GM23338 (cell line): ENCODE measurements at regions not wholly inside any gene's neighbourhood (a gene's known extent, or its start where the extent isn't known, plus 50 kb on each side); places are given as distances from the start of the nearest gene placed in this dataset.

Source experiments
- ATAC-seq: fragments of 200-7000 bp; cut with Tn5 transposase; 3 replicates; pipeline ENCODE4 v1.9.1; 2020
- DNase-seq: peaks from one replicate; pipeline ENCODE4 v3.0.0-alpha.2; 2015; ENCODE audit warnings: low spot score
- H2AFZ ChIP-seq: fragments of 200-600 bp; sonication (generic); 2 replicates; pipeline ENCODE4 v1.8.0; 2016; ENCODE audit warnings: antibody characterized with exemption, mild to moderate bottlenecking, moderate library complexity
- H3F3A ChIP-seq: fragments of 200-600 bp; sonication (generic); replicated peaks from 2 replicates; pipeline ENCODE4 v1.8.0; 2017; ENCODE audit warnings: antibody characterized with exemption, mixed run types, low read depth
- H3K27ac ChIP-seq: fragments of 200-600 bp; sonication (generic); 2 replicates; pipeline ENCODE4 v1.6.1; 2016; ENCODE audit warnings: low read depth
- H3K27me3 ChIP-seq: fragments of 200-600 bp; sonication (generic); 2 replicates; pipeline ENCODE4 v1.8.0; 2016; ENCODE audit warnings: mild to moderate bottlenecking, mixed run types, moderate library complexity; ENCODE audit not compliant: insufficient read depth
- H3K36me3 ChIP-seq: fragments of 200-600 bp; sonication (generic); 2 replicates; pipeline ENCODE4 v1.8.0; 2016; ENCODE audit warnings: mild to moderate bottlenecking; ENCODE audit not compliant: insufficient read depth
- H3K4me1 ChIP-seq: fragments of 200-600 bp; sonication (generic); 2 replicates; pipeline ENCODE4 v1.8.0; 2016; ENCODE audit warnings: mild to moderate bottlenecking, moderate library complexity; ENCODE audit not compliant: insufficient read depth
- H3K4me2 ChIP-seq: fragments of 200-600 bp; sonication (generic); 2 replicates; pipeline ENCODE4 v1.7.1; 2017; ENCODE audit warnings: mixed run types
- H3K4me3 ChIP-seq: fragments of 200-600 bp; sonication (generic); 2 replicates; pipeline ENCODE4 v1.6.1; 2016; ENCODE audit warnings: mixed run types
- H3K79me2 ChIP-seq: fragments of 200-600 bp; sonication (generic); replicated peaks from 2 replicates; pipeline ENCODE4 v1.8.0; 2017; ENCODE audit warnings: mild to moderate bottlenecking; ENCODE audit not compliant: insufficient read depth
- H3K9me2 ChIP-seq: fragments of 200-600 bp; sonication (generic); 2 replicates; pipeline ENCODE4 v1.8.0; 2017; ENCODE audit not compliant: insufficient read depth
- H4K20me1 ChIP-seq: fragments of 200-600 bp; sonication (generic); replicated peaks from 2 replicates; pipeline ENCODE4 v1.8.0; 2017; ENCODE audit warnings: mild to moderate bottlenecking; ENCODE audit not compliant: insufficient read depth
- H3K27ac Mint-ChIP-seq: 2 replicates; pipeline ENCODE4 v1.8.0; 2020; ENCODE audit warnings: inconsistent platforms, mild to moderate bottlenecking, moderate library complexity, mixed read lengths
- H3K27me3 Mint-ChIP-seq: 3 replicates; pipeline ENCODE4 v1.8.0; 2022; ENCODE audit warnings: low read depth, mild to moderate bottlenecking, moderate library complexity, mixed read lengths, inconsistent platforms; ENCODE audit not compliant: insufficient read depth, poor library complexity
- H3K36me3 Mint-ChIP-seq: 3 replicates; pipeline ENCODE4 v1.8.0; 2021; ENCODE audit warnings: low read depth, mild to moderate bottlenecking, inconsistent platforms, moderate library complexity, mixed read lengths
- H3K4me1 Mint-ChIP-seq: 3 replicates; pipeline ENCODE4 v1.8.0; 2020; ENCODE audit warnings: mild to moderate bottlenecking, inconsistent platforms, mixed read lengths
- H3K4me3 Mint-ChIP-seq: 3 replicates; pipeline ENCODE4 v1.8.0; 2021; ENCODE audit warnings: moderate library complexity, mild to moderate bottlenecking, inconsistent platforms, mixed read lengths
- H3K9me3 Mint-ChIP-seq: 3 replicates; pipeline ENCODE4 v1.8.0; 2020; ENCODE audit warnings: moderate library complexity, mild to moderate bottlenecking, inconsistent platforms, mixed read lengths
- CREB1 ChIP-seq: fragments of 250-450 bp; sonication (Bioruptor Pico); IDR thresholded peaks from 2 replicates; pipeline ENCODE4 v1.5.0; 2020; ENCODE audit warnings: low read depth, mild to moderate bottlenecking, moderate library complexity
- EZH2 ChIP-seq: fragments of 200-600 bp; sonication (generic); IDR thresholded peaks from one replicate; pipeline ENCODE4 v1.8.0; 2017; ENCODE audit warnings: antibody characterized with exemption, mild to moderate bottlenecking, low read depth; ENCODE audit not compliant: unreplicated experiment
- EZH2phosphoT487 ChIP-seq: fragments of 200-600 bp; sonication (generic); IDR thresholded peaks from one replicate; pipeline ENCODE4 v1.8.1; 2018; ENCODE audit warnings: antibody characterized with exemption; ENCODE audit not compliant: unreplicated experiment
- JUNB ChIP-seq: IDR thresholded peaks from one replicate; pipeline ENCODE4 v1.6.1; 2016; ENCODE audit warnings: antibody characterized with exemption; ENCODE audit not compliant: unreplicated experiment
- NANOG ChIP-seq: IDR thresholded peaks from 2 replicates; pipeline ENCODE4 v1.6.1; 2016; ENCODE audit warnings: antibody characterized with exemption, borderline replicate concordance
- POLR2AphosphoS5 ChIP-seq: IDR thresholded peaks from 2 replicates; pipeline ENCODE4 v1.6.1; 2016; ENCODE audit warnings: antibody characterized with exemption, low read depth
- STAT1 ChIP-seq: IDR thresholded peaks from one replicate; pipeline ENCODE4 v1.6.1; 2016; ENCODE audit warnings: antibody characterized with exemption; ENCODE audit not compliant: unreplicated experiment
- ZNF114 ChIP-seq: fragments of 250-450 bp; sonication (Bioruptor Pico); IDR thresholded peaks from 2 replicates; pipeline ENCODE4 v1.5.0; 2020; ENCODE audit warnings: mild to moderate bottlenecking, moderate library complexity
- ZNF331 ChIP-seq: fragments of 250-450 bp; sonication (Bioruptor Pico); IDR thresholded peaks from 2 replicates; pipeline ENCODE4 v1.5.0; 2020; ENCODE audit warnings: low read depth, mild to moderate bottlenecking, moderate library complexity
- TF ChIP-seq, protein P1 (sequence below): IDR thresholded peaks from 2 replicates; pipeline ENCODE4 v1.6.1; 2016; ENCODE audit warnings: antibody characterized with exemption
- TF ChIP-seq, protein P2 (sequence below): fragments of 250-450 bp; sonication (Bioruptor Pico); IDR thresholded peaks from 2 replicates; pipeline ENCODE4 v1.5.0; 2020; ENCODE audit warnings: mild to moderate bottlenecking, moderate library complexity
- TF ChIP-seq, protein P3 (sequence below), 2 experiments: fragments of 200-600 bp in 1 of 2; sonication (generic) in 1 of 2; conservative IDR thresholded peaks; 2 replicates each; pipeline versions ENCODE4 v1.5.1 to v1.6.1; 2016 to 2017; ENCODE audit warnings: antibody characterized with exemption in 2 of 2, low read depth in 2 of 2, mild to moderate bottlenecking in 2 of 2, moderate library complexity in 1 of 2
- TF ChIP-seq, protein P4 (sequence below): IDR thresholded peaks from one replicate; pipeline ENCODE4 v1.6.1; 2018; ENCODE audit warnings: antibody characterized with exemption; ENCODE audit not compliant: unreplicated experiment

DNA sequence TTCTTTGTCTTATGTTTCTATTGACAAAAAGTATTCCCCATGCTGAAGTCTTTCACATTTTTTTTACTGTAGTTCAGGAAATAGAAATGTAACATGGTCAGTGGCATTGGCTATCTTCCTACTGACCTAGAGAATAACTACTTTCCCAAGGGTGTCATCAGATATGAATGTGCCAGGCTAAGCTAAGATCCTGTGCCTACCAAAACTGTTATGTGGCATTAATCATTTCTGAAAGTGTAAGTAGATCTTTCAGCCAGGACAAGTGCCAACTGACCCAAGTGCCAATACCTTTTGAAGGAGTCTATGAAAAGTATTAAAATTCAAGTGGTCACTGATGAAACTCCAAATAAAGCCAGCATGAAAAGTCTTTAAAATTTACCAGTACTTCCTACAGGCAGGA lies 165.3 kb downstream of the TNFSF18 start:
- no peak overlapping the region for H3K4me3 ChIP-seq
- H3K27me3 ChIP-seq, result no peaks in the 10 kb centered on the region
- no peaks in the 10 kb centered on the region for H3F3A ChIP-seq
- Mint-ChIP-seq H3K4me3 (no peak overlapping the region), H3K9me3 (no peaks in the 10 kb centered on the region; the same call in 2 of the 3 replicates), H3K27ac (no peak overlapping the region), H3K27me3 (no peaks in the 10 kb centered on the region), H3K36me3 (no peaks in the 10 kb centered on the region), H3K4me1 (peaks cover 13% of the 10 kb centered on the region)
- H3K9me2 ChIP-seq, result peaks cover 14% of the 10 kb centered on the region; the same call in 1 of the 2 replicates
- TF ChIP-seq NANOG, result no peak
- no peak for TF ChIP-seq JUNB
- TF ChIP-seq, protein P1, sequence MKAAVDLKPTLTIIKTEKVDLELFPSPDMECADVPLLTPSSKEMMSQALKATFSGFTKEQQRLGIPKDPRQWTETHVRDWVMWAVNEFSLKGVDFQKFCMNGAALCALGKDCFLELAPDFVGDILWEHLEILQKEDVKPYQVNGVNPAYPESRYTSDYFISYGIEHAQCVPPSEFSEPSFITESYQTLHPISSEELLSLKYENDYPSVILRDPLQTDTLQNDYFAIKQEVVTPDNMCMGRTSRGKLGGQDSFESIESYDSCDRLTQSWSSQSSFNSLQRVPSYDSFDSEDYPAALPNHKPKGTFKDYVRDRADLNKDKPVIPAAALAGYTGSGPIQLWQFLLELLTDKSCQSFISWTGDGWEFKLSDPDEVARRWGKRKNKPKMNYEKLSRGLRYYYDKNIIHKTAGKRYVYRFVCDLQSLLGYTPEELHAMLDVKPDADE, result no peak
- TF ChIP-seq, protein P2, sequence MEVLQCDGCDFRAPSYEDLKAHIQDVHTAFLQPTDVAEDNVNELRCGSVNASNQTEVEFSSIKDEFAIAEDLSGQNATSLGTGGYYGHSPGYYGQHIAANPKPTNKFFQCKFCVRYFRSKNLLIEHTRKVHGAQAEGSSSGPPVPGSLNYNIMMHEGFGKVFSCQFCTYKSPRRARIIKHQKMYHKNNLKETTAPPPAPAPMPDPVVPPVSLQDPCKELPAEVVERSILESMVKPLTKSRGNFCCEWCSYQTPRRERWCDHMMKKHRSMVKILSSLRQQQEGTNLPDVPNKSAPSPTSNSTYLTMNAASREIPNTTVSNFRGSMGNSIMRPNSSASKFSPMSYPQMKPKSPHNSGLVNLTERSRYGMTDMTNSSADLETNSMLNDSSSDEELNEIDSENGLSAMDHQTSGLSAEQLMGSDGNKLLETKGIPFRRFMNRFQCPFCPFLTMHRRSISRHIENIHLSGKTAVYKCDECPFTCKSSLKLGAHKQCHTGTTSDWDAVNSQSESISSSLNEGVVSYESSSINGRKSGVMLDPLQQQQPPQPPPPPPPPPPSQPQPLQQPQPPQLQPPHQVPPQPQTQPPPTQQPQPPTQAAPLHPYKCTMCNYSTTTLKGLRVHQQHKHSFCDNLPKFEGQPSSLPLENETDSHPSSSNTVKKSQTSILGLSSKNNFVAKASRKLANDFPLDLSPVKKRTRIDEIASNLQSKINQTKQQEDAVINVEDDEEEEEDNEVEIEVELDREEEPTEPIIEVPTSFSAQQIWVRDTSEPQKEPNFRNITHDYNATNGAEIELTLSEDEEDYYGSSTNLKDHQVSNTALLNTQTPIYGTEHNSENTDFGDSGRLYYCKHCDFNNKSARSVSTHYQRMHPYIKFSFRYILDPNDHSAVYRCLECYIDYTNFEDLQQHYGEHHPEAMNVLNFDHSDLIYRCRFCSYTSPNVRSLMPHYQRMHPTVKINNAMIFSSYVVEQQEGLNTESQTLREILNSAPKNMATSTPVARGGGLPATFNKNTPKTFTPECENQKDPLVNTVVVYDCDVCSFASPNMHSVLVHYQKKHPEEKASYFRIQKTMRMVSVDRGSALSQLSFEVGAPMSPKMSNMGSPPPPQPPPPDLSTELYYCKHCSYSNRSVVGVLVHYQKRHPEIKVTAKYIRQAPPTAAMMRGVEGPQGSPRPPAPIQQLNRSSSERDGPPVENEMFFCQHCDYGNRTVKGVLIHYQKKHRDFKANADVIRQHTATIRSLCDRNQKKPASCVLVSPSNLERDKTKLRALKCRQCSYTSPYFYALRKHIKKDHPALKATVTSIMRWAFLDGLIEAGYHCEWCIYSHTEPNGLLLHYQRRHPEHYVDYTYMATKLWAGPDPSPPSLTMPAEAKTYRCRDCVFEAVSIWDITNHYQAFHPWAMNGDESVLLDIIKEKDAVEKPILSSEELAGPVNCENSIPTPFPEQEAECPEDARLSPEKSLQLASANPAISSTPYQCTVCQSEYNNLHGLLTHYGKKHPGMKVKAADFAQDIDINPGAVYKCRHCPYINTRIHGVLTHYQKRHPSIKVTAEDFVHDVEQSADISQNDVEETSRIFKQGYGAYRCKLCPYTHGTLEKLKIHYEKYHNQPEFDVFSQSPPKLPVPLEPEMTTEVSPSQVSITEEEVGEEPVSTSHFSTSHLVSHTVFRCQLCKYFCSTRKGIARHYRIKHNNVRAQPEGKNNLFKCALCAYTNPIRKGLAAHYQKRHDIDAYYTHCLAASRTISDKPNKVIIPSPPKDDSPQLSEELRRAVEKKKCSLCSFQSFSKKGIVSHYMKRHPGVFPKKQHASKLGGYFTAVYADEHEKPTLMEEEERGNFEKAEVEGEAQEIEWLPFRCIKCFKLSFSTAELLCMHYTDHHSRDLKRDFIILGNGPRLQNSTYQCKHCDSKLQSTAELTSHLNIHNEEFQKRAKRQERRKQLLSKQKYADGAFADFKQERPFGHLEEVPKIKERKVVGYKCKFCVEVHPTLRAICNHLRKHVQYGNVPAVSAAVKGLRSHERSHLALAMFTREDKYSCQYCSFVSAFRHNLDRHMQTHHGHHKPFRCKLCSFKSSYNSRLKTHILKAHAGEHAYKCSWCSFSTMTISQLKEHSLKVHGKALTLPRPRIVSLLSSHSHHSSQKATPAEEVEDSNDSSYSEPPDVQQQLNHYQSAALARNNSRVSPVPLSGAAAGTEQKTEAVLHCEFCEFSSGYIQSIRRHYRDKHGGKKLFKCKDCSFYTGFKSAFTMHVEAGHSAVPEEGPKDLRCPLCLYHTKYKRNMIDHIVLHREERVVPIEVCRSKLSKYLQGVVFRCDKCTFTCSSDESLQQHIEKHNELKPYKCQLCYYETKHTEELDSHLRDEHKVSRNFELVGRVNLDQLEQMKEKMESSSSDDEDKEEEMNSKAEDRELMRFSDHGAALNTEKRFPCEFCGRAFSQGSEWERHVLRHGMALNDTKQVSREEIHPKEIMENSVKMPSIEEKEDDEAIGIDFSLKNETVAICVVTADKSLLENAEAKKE (CRISPR knock-in tag), result no peak
- TF ChIP-seq, protein P3, sequence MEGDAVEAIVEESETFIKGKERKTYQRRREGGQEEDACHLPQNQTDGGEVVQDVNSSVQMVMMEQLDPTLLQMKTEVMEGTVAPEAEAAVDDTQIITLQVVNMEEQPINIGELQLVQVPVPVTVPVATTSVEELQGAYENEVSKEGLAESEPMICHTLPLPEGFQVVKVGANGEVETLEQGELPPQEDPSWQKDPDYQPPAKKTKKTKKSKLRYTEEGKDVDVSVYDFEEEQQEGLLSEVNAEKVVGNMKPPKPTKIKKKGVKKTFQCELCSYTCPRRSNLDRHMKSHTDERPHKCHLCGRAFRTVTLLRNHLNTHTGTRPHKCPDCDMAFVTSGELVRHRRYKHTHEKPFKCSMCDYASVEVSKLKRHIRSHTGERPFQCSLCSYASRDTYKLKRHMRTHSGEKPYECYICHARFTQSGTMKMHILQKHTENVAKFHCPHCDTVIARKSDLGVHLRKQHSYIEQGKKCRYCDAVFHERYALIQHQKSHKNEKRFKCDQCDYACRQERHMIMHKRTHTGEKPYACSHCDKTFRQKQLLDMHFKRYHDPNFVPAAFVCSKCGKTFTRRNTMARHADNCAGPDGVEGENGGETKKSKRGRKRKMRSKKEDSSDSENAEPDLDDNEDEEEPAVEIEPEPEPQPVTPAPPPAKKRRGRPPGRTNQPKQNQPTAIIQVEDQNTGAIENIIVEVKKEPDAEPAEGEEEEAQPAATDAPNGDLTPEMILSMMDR (conservative IDR thresholded peaks at IDR 0.05; ENCODE audit: low read depth in 2 of 2), result no peak
- TF ChIP-seq STAT1, result no peak
- TF ChIP-seq EZH2, result no peak
- no peak for TF ChIP-seq POLR2AphosphoS5
- no peak for TF ChIP-seq CREB1 (CRISPR knock-in tag)
- no peak for TF ChIP-seq ZNF331 (CRISPR knock-in tag)
- TF ChIP-seq, protein P4, sequence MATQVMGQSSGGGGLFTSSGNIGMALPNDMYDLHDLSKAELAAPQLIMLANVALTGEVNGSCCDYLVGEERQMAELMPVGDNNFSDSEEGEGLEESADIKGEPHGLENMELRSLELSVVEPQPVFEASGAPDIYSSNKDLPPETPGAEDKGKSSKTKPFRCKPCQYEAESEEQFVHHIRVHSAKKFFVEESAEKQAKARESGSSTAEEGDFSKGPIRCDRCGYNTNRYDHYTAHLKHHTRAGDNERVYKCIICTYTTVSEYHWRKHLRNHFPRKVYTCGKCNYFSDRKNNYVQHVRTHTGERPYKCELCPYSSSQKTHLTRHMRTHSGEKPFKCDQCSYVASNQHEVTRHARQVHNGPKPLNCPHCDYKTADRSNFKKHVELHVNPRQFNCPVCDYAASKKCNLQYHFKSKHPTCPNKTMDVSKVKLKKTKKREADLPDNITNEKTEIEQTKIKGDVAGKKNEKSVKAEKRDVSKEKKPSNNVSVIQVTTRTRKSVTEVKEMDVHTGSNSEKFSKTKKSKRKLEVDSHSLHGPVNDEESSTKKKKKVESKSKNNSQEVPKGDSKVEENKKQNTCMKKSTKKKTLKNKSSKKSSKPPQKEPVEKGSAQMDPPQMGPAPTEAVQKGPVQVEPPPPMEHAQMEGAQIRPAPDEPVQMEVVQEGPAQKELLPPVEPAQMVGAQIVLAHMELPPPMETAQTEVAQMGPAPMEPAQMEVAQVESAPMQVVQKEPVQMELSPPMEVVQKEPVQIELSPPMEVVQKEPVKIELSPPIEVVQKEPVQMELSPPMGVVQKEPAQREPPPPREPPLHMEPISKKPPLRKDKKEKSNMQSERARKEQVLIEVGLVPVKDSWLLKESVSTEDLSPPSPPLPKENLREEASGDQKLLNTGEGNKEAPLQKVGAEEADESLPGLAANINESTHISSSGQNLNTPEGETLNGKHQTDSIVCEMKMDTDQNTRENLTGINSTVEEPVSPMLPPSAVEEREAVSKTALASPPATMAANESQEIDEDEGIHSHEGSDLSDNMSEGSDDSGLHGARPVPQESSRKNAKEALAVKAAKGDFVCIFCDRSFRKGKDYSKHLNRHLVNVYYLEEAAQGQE, result no peak
- no peak for TF ChIP-seq ZNF114 (CRISPR knock-in tag)
- TF ChIP-seq EZH2phosphoT487, result no peak
- H2AFZ ChIP-seq, result no peak overlapping the region
- H4K20me1 ChIP-seq, result no peaks in the 10 kb centered on the region
- DNase-seq (no peak), ATAC-seq (no peak)
- no peaks in the 10 kb centered on the region for H3K36me3 ChIP-seq
- no peak overlapping the region for H3K27ac ChIP-seq
- H3K79me2 ChIP-seq, result no peaks in the 10 kb centered on the region
- H3K4me1 ChIP-seq, result peaks cover 7% of the 10 kb centered on the region; the same call in 1 of the 2 replicates
- no peak overlapping the region for H3K4me2 ChIP-seq
